ENCODE measurements at regions not wholly inside any gene's neighbourhood (a gene's known extent, or its start where the extent isn't known, plus 50 kb on each side); places are given as distances from the start of the nearest gene placed in this dataset.
"Not testable (repeated sequence)": the region's sequence is repeated elsewhere in the genome, so short reads cannot be mapped to it uniquely, and the experiment has no call there.

DNA sequence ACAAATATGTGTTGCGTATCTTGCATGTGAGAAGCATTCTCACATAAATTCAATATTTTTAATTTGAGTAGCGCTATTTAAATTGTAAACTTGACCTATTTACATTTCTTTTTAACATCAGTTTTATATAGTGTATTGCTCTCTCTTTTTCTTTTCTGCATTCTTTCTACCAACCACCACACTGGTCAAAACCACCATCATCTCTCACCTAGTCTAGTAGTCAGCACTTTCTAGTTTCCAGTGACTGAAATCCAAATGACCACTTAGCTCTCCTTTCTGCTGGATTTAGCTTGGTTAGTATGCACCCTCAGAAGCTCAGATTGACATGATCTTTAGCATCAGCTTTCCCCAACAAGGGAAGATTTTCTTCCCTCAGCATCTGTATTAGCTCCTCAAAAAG is 73.2 kb upstream of the HCRTR2 start:
- intact Hi-C loops (cut with DNase I): no loop called here
- whole genome bisulfite sequencing, 2 donors: 88 to 90% methylated on average over 2 of the region's 2 CpGs

DNA sequence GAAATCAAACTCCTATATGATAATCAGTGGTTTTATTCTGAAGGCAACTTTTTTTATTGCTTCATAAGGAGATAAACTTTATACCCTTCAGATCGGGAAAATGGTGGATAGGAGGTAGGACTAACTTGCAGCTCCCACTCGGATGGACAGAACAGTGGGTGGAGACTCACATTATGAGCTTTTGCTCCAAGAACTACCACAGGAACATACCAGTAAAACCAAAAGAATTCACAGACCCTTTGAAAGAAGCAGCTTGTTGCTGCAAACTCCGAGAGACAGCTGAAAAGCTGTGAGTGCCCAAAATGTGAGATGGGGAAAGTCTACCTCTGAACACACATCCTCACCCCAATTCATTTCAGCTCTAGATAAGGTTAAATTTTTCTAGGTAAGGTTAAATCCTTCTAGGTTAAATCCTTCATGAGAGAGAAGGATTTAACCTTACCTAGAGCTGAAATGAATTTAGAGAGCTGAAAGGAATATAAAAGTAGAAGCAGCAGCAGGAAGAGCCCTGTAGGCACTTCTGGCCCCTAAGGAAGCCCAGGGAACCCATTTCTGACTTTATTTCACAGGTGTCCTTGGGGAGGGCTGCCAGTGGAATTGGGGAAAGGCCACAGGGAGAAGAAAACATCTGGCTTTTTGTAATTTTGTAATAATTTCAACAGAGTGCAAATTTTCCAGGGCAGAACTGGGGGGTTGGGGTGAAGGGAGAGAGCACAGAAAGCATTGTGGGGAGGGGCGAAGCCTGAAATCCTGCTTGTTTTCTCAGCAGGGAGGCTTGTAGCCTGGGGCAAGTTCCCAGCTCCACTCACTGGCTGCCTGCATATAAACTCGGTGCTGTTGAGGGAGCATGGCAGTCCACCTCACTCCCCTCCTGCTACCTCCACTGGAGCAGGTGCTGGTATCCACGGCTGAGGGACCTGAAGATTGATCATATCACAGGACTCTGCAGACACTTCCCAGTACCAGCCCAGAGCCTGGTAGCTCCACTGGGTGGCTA is 65.9 kb upstream of the HCRTR2 start:
- intact Hi-C loops (cut with DNase I): no loop called here
- H3K27me3 ChIP-seq: no peaks in the 10 kb centered on the region
- no peak overlapping the region for H3K4me3 ChIP-seq
- H3K27ac ChIP-seq: no peak overlapping the region
- TF ChIP-seq, protein P1, sequence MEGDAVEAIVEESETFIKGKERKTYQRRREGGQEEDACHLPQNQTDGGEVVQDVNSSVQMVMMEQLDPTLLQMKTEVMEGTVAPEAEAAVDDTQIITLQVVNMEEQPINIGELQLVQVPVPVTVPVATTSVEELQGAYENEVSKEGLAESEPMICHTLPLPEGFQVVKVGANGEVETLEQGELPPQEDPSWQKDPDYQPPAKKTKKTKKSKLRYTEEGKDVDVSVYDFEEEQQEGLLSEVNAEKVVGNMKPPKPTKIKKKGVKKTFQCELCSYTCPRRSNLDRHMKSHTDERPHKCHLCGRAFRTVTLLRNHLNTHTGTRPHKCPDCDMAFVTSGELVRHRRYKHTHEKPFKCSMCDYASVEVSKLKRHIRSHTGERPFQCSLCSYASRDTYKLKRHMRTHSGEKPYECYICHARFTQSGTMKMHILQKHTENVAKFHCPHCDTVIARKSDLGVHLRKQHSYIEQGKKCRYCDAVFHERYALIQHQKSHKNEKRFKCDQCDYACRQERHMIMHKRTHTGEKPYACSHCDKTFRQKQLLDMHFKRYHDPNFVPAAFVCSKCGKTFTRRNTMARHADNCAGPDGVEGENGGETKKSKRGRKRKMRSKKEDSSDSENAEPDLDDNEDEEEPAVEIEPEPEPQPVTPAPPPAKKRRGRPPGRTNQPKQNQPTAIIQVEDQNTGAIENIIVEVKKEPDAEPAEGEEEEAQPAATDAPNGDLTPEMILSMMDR (IDR thresholded peaks at IDR 0.05): no peak
- no peak for TF ChIP-seq POLR2A (IDR thresholded peaks at IDR 0.05)
- DNase-seq (no peak), ATAC-seq (no peak)
- H3K36me3 ChIP-seq (replicated peaks in 1 of 2; ENCODE audit: insufficient read depth in 1 of 2, low read depth in 2 of 2): no peaks in the 10 kb centered on the region
- H3K4me1 ChIP-seq: no peaks in the 10 kb centered on the region
- H3K9me3 ChIP-seq: no peaks in the 10 kb centered on the region
- 47 to 51% methylated on average over 6 of the region's 6 CpGs for WGBS, 2 donors

More for the DNA sequence above, 73.2 kb upstream of the HCRTR2 start:
- Histone ChIP-seq H3K9me3 (no peaks in the 10 kb centered on the region), H3K4me3 (no peak overlapping the region), H3K27me3 (no peaks in the 10 kb centered on the region), H3K27ac (no peak overlapping the region), H3K4me1 (no peaks in the 10 kb centered on the region), H3K36me3 (replicated peaks in 1 of 2; ENCODE audit: insufficient read depth in 1 of 2, low read depth in 2 of 2) (no peaks in the 10 kb centered on the region)
- ATAC-seq (no peak), DNase-seq (no peak)
- TF ChIP-seq, protein P1 (IDR thresholded peaks at IDR 0.05): no peak
- no peak for TF ChIP-seq POLR2A (IDR thresholded peaks at IDR 0.05)

DNA sequence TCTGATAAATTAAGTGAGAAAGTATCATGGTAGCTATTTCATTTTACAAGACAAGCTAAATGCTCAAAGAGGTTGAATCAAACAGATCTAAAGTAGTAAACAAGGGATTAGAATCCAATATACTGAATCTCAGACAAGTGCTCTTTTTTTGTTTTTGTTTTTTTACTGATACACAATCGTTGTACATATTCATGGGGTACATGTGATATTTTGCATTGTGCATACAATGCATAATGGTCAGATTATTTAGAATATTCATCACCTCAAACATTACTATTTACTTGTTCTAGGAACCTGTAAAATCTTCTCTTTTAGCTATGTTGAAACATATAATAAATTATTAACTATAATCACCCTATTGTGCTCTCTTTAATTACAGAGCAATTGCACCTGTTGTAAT is 57.0 kb upstream of the HCRTR2 start:
- intact Hi-C loops (cut with DNase I): no loop called here
- H3K27ac ChIP-seq: no peak overlapping the region
- H3K4me3 ChIP-seq: no peak overlapping the region
- ATAC-seq: no peak
- no peak for DNase-seq
- peaks cover 0 to 4% (median 0%) of the 10 kb centered on the region in 3 donors for H3K9me3 ChIP-seq
- no peaks in the 10 kb centered on the region for H3K36me3 ChIP-seq (replicated peaks in 1 of 2; ENCODE audit: insufficient read depth in 1 of 2, low read depth in 2 of 2)
- 46 to 57% methylated on average over 1 of the region's 1 CpG for WGBS, 2 donors
- TF ChIP-seq, protein P1 (IDR thresholded peaks at IDR 0.05): no peak
- no peak for TF ChIP-seq POLR2A (IDR thresholded peaks at IDR 0.05)
- no peaks in the 10 kb centered on the region for H3K27me3 ChIP-seq
- no peaks in the 10 kb centered on the region for H3K4me1 ChIP-seq

DNA sequence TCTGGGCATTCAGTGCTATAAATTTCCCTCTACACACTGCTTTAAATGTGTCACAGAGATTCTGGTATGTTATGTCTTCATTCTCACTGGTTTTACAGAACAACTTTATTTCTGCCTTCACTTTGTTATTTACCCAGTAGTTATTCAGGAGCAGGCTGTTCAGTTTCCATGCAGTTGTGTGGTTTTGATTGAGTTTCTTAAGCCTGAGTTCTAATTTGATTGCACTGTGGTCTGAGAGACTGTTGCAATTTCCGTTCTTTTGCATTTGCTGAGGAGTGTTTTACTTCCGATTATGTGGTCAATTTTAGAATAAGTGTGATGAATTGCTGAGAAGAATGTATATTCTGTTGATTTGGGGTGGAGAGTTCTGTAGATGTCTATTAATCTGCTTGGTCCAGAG is 50.1 kb upstream of the HCRTR2 start:
- ATAC-seq; H3K9me3 ChIP-seq; H3K4me3 ChIP-seq; H3K27ac ChIP-seq; H3K27me3 ChIP-seq; DNase-seq; intact Hi-C loops (cut with DNase I); H3K36me3 ChIP-seq (replicated peaks in 1 of 2; ENCODE audit: insufficient read depth in 1 of 2, low read depth in 2 of 2); H3K4me1 ChIP-seq: not testable (repeated sequence)
- WGBS, 2 donors: 51 to 56% methylated on average over 2 of the region's 2 CpGs
